CD4-positive, alpha-beta T cell treated with Interferon alpha-2 for 1 hour (primary cell): ENCODE measurements at regions not wholly inside any gene's neighbourhood (a gene's known extent, or its start where the extent isn't known, plus 50 kb on each side); places are given as distances from the start of the nearest gene placed in this dataset.
"Not testable (repeated sequence)": the region's sequence is repeated elsewhere in the genome, so short reads cannot be mapped to it uniquely, and the experiment has no call there.

Experiments used
- DNase-seq, 2 donors: peaks; one replicate each; pipeline ENCODE4 v3.0.0-alpha.2; 2020 to 2022

DNA sequence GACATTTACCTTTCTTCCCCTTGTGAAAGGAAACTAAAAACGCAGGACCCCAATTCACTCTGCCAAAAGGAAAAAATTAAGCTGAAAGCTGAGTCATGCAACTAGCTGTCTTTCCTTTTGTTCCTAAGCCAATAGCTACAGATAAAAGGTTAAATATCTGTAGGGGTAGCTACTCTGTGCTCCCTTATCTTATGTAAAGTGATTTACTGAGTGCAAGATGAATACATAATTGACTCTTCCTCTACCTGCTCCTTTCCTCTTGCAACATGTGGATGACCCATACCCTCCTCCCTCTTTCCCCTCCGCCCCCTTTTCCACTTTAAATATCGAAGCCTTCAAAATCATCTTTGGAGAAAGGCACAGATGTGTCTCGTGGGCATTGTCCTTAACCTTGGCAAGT is 68.0 kb upstream of the ZNF157 start:
- DNase-seq = no peak

DNA sequence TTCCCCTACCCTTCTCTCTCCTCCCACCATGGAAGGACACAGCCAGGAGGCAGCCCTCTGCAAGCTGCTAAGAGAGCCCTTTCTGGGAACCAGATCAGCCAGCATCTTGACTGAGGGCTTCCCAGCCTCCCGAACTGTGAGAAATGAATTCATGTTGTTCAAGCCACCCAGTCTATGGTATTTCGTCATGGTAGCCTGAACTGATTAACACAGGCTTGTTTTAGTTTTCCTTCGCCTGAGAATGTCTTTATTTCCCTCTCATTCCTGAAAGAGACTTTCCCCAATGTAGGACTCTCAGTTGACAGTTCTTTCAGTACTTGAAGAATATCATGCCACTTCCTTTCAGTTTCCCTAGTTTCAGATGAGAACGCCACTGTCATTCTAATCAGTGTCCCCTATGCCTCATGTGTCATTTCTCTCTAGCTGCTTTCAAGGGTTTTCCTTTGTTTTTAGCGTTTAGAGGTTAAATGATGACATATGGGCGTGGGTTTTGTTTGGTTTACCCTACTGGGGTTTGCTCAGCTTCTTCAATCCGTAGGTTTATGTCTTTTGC is 63.8 kb upstream of the ZNF157 start:
- not testable (repeated sequence) for DNase-seq

DNA sequence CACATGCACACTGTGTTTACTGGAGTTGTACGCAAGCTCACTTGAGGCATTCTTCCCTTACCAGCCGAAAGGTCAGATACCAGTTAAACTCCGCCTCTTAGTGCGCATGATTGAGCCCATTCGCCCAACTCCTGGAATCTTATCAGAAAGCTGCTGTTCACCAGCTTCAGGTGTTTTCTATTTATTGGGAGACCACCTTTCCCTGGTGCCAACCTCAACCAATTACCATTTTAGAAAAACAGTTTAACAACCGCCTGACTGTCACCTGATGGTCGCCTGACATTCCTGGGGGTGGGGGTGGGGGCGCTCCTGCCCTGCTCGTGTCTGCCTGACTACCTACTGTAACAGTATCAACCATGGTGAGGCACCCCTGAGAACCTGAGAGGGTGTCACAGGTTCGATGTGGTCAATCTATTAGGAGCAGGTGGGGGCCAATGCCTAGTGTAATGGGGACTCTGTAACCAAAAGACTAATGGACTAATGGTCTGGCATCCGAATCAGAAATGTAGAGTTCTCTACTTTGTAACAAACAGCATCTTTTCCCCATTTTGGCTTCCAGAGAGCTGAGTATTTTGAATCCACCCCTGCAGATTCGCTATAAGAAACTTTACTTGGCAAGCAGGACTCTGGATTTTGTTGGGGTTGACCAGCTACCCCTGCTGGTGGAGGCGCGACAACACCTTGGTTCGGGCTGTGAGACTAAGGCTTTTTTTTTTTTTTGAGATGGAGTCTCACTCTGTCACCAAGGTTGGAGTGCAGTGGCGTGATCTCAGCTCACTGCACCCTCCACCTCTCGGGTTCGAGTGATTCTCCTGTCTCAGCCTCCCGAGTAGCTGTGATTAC is 58.2 kb upstream of the ZNF157 start:
- peak; percentile 35 to 55 for DNase-seq

- no peak for DNase-seq
Observed at GRCh38 chrX:47313056-47313455, 57.3 kb upstream of the ZNF157 start.

DNA sequence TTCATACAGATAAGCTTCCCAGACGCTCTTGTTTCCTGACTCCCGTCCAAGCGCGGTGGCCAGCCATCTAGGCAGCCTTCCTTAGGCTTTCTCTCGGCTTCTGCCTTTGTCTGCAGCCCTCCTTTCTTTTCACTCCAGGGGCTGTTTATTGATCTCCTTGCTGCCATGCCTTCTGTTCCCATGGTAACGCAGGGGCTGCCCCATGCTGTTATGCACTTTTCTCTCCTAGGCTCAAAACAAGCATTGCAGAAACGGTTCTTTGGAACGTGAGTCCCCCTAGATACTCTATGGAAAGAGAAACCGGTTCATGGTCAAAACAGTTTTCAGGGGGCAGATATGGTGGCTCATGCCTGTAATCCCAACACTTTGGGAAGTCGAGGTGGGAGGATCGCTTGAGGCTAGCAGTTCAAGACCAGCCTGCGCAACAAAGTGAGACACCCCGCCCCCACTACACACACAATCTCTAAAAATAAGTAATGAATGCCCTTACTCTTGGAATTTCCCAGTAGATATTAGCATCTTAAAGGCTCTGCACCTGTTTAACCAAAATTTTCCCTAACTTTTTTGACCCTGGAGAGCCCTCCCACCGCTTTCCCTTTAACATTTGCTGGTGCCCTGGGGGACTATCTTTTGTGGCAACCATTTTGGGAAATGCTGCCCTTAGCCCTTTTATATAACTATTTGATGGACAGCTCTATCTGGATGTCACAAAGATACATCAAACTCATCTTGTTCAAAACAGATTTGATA is 53.9 kb upstream of the ZNF157 start:
- DNase-seq = no peak
